Hematopoietic multipotent progenitor cell treated with erythropoietin and hydrocortisone succinate and interleukin-3 and kit ligand, for 17 days (in vitro differentiated cells): ENCODE measurements at regions not wholly inside any gene's neighbourhood (a gene's known extent, or its start where the extent isn't known, plus 50 kb on each side); places are given as distances from the start of the nearest gene placed in this dataset.
A peak's percentile ranks its signal among the peaks of the same experiment; 100 is the strongest.
"Not testable (repeated sequence)": the region's sequence is repeated elsewhere in the genome, so short reads cannot be mapped to it uniquely, and the experiment has no call there.

Experiments
- DNase-seq: peaks from one replicate; pipeline ENCODE4 v3.0.0-alpha.2; 2015; ENCODE audit warnings: low spot score

DNA sequence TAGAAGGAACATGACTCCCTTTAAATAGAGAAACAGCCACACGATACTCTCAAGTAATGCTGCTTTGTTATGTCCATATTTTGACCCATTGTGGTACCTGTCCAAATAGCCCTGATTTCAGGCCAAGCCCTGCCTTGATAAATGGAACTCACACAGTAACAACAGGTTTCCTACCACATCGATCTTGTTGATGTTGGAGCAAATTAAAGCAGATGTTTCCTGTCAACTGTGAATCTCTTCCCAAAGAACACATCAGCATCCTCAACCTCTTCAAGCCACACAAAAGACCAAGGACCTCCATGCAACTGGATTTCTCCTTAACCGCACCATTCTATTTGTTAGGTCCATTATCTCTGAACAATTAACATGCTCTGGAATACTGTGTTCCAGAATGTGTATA is 109.5 kb downstream of the FOXD4L6 start:
- not testable (repeated sequence) for DNase-seq

DNA sequence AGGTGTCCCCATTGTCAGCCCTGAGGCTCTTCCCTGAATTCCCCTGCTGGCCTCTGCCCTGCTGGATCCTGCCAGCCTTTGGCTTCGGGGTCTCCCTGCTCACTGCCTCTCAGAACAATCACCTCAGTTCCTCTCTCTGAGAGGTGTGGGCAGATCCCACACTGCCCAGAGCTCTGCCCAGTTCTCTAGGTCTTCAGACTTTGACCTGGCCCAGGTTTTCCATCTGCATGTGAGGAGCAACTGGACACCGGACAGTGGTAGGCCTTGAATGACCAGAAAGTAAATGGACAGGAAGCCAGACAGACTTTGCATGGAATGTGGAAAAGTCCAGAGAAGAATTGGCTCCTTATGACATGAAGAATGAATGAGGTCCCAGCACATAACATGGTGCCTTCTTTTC is 111.8 kb downstream of the FOXD4L6 start:
- DNase-seq, result not testable (repeated sequence)

DNA sequence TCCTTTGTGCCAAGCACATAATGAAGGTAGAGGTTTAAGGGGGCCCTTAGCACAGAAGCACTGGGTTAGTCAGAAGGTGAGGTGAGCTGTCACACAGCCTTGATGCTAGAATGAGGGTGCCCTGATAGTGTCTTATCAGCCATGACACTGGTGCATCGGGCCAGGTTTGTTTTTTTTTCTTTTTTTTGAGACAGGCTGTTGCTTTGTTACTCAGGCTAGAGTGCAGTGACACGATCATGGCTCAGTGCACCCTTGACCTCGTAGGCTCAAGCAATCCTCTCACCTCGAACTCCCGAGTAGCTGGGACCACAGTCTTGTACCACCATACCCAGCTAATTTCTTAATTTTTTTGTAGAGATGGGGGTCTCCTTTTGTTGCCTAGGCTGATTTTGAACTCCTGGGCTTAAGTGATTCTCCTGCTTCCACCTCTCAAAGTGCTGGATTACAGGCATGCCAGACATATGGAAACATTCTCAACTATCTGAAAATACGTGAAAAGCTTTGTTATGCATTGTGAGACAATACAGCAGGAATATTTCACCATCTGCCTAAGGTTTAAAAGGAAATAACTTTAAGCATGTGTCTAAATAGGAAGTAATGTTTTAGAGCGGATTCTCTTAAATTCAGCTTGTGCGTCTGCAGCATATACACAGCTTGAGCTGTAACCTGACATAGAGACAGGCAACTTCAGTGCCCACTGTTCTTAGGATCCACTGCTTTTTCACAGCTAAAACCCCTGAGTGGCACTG is 128.4 kb downstream of the FOXD4L6 start:
- not testable (repeated sequence) for DNase-seq

DNA sequence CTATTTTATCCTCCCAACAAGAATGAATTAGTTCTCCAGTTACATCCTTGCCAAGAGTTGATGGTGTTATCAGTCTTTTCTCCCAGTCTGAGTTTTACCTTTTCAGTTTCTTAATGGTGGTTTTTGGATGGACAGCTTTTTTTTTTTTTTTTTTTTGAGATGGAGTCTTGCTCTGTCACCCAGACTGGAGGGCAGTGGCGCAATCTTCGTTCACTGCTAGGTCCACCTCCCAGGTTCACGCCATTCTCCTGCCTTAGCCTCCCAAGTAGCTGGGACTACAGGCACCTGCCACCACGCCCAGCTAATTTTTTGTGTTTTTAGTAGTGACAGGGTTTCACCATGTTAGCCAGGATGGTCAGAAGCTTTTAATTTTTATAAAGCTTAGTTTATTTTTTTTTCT is 133.0 kb downstream of the FOXD4L6 start:
- not testable (repeated sequence) for DNase-seq

DNA sequence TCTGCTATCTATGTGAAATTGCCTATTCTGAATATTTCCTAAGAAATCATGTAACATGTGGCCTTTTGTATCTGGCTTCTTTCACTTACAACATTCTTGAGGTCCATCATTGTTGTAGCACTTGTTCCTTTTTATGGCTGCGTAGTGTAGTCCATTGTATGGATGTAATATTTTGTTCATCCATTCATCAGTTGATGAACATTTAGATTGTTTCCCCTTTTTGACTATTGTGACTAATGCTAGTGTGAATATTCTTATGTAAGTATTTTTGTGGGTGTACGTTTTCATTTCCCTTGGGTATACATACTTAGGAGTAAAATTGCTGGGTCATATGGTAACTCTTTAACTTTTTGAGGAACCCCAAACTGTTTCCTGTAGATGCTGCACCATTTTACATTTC is 134.6 kb downstream of the FOXD4L6 start:
- not testable (repeated sequence) for DNase-seq

DNA sequence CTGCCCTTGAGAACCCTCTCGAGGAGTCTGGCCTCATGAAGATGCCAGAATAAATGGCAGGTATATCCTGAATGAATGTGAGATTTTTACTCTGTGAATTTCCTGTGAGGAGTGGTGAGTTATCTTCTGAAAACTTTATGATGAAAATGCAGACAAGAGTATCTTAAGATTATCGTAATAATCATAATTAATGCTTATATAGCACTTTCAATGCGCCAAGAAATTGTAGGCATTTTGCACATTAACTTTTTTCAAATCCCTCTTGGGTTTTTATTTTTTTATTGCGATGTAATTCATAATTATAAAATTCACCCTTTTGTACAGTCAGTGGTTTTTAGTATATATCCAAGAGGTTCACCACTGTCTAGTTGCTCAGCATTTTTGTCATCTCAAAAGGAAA is 135.1 kb downstream of the FOXD4L6 start:
- DNase-seq, result not testable (repeated sequence)

DNA sequence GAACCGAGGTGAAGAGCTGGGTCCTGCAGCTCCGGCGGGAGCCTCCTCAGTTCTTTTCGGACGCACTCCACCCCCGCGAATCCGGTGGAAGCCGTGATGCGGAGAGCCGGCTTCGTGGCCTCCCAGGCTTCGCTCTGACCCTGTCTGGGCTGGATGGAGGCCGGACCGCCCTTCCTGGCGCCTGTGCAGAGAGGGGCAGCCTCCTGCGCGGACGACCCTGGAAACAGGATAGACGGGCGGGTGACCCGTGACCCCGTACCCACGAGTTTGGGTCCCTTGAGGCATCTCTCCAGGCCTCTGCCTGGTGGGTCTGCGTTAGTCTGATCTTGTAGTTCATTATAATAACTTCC is 136.0 kb downstream of the FOXD4L6 start:
- not testable (repeated sequence) for DNase-seq

DNA sequence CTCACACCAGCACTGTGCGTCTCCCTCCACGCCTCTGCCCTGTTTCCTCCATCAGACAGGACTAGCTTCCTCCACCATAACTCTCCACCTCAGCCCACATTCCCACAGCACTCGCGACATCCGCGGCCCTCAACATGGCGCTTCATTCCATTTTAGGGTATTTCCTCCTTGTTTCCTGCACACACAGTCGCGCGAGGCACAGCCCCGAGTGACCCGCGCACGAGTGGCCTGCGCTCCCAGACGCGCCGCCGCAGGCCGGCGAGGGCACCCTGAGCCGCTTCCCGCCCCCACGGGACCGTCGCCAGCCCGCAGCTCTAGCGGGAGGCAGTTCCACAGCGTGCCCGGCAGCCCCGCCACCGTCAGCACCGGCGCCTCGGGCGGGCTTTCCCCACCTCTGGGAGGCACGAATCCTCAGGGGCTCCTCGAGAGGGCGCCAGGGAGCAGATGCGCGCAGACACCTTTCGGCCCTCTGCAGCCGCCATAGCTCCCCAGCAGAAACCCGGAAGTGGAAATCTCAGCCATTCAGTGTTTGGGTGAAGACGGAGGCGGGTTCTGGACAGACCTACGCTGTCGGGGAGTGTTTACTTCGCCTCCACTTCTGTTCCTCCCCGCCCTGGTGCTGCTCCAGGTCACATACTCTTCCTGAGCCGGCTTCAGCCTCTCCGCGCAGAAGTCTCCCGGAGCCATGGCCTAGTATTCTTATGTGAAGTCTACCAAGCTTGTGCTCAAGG is 136.6 kb downstream of the FOXD4L6 start:
- DNase-seq, result peak; percentile 97

DNA sequence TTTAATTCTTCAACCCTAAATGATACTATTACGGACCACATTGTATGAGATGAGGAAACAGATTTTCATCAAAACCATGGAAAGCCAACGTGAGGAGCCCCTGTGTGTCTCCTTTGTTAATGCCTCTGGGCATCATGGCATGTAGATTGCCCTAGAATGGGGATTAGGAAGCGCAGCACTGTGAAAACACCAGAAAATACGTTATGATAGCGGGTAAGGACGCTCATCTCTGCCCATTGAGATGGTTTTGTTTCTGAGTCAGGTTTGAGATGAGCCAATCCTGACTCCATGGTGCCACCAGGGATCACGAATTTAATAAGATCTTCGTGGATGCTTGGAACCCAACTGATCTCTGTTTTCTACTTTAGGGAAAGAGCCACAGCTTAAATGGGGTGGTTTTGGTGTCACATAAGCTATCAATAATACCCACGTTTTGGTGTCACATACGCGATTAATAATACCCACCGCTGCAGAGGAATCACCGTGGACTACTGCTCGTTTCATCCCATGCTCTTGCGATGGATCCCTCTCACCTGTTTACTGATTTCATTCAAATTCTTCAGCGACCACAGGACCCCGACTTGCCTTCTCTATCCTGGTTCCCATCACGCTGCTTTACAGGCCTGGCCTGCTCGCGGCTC is 137.3 kb downstream of the FOXD4L6 start:
- DNase-seq, result not testable (repeated sequence)

DNA sequence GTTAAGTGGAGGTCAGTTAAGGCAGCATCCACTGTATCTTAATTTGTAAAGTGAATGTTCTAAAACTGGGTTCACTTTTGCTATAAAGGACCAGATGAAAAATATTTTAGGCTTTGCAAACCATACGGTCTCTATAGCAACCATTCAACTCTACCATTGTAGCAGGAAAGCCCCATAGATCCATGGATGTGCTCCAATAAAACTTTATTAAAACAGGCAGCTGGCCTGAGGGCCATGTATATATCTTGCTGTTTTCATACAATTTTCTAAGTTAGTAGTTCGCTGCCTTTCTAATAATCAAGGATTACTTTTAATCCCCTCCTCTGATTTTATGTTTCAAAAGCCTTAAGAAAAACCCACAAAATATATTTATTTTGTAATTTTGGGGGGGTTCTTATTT is 142.1 kb downstream of the FOXD4L6 start:
- DNase-seq, result not testable (repeated sequence)

DNA sequence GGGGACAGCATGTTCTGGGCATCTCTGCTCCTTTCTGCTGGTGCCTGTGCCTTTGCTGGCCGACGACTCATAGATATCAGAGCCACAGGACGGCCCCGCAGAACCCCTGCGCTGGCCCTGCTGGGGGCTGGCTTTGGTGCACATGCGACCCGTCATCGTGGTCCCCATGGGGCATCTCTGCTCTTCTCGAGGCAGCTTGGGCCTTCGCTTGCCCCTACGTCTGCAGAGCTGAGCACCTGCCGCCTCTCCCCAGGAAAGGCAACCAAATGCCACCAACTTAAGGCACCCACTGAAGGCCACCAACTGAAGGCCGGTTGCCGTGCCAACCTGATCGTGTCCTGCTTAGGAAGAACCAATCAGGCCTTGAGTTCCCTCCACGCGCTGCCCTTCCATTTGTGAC is 153.1 kb downstream of the FOXD4L6 start:
- not testable (repeated sequence) for DNase-seq

DNA sequence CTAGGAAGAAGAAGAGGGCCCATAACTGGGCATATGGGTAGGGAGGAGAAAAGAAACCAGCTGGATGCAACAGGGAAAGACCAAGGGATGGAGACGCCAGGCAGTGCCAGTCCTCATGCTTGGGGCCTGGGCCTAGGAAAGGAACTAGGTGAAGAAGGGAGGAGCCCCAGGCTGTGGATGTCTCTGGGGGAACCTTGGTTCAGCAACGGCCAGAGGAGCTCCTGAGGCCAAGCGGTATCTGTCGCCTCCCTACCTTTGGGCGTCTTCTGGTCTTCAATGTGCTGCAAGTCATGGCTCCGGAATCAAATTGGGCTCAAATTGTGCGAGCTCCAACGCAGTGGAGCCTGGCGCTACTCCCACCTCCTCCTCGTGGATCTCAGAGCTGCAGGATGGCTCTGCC is 153.6 kb downstream of the FOXD4L6 start:
- DNase-seq, result not testable (repeated sequence)

DNA sequence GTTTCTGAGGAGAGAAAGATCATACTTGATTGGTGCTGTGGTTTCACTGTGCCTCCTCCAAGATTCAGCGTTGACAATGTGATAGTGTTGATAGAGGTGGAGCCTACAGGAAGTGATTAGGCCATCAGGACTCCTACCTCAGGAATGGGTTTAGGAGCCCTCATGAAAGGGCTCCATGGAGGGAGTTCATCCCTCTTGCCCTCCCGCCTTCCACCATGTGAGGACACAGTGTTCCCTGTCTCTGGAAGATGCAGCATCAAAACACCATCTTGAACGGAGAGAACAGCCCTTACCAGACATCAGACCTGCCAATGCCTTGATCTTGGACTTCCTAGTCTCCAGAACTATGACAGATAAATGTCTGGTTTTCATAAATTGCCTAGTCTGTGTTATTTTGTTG is 156.7 kb downstream of the FOXD4L6 start:
- not testable (repeated sequence) for DNase-seq

DNA sequence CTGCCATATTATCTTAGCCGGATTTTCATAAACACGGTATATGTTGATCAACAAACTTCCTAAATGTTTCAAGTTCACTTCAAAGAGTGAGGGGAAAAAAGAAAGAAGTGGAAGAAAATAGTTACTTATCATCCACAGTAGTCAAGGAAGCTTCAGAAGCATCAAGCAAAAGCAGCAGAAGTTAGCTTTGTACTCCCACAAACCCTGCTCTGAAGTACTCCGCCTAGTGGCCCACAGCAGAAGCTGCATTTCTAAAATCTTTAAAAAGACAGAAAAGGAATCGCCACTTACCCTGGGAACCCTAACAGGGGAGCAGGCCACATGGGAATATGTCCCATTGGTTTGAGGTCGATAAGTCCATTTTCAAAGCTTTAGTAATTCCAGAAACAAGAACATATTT is 158.1 kb downstream of the FOXD4L6 start:
- DNase-seq, result not testable (repeated sequence)

DNA sequence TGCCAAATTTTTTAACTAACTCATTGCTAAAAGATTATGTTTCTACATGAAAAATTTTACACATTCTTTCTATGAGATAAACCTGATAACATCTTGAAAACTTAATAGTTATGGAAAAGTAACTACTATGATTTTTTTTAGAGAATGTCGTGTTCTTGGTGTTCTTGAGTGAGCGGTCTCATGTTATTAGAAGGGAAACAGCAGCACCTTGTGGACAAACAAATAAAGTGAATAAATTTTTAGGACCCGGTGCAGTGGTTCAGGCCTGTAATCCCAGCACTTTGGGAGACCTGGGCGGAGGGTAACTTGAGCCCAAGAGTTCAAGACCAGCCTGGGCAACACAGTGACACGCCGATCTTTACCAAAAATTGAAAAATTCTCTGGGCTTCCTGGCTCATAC is 166.0 kb downstream of the FOXD4L6 start:
- not testable (repeated sequence) for DNase-seq

DNA sequence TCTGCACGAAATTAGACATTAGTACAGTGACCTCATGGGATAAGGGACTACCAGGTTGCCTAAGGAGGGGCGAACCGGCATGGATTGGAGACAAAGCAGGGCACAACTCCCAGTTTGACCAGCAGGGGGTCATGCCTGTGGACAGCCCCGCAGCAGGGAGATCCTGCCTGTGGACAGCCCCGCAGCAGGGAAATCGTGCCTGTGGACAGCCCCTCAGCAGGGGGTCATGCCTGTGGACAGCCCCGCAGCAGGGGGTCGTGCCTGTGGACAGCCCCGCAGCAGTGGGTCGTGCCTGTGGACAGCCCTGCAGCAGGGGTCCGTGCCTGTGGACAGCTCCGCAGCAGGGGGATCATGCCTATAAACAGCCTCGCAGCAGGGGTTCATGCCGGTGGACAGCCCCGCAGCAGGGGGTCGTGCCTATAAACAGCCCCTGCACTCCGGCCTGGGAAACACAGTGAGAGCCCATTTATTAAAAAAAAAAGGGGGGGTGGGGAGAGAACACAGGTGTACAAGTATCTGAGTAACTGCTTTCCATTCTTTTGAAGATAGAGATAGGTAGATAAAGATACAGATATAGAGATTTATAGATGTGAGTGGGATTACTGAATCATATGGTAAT is 176.5 kb downstream of the FOXD4L6 start:
- DNase-seq, result not testable (repeated sequence)

DNA sequence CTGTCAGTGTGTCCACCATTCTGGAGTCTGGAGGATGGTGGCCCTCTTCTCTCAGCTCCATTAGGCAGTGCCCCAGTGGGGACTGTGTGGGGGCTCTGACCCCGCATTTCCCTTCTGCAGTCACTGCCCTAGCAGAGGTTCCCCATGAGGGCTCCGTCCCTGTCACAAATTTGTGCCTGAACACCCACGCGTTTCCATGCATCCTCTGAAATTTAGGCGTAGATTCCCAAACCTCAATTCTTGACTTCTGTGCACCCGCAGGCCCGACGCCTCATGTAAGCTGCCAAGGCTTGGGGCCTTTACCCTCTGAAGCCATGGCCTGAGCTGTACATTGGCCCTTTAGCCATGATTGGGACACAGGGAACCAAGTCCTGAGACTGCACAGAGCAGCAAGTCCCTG is 182.3 kb downstream of the FOXD4L6 start:
- not testable (repeated sequence) for DNase-seq

DNA sequence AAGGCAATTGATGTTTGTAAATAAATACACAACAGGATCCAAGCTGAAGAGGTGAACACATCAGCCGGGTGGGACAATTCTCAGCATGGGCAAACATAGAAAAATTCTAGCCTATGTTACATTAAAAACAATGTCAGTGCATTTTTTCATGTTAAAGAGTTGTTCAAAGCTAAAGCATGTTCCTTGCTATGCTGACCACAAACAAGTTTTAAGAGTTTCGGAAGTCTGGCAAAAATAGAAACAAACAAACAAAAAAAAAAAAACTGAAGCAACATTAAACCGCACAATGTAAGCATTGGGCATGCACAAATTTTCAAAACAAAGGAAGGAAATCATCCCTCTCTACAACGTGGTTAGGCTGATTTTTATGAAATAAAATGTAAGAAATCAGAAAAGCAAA is 185.8 kb downstream of the FOXD4L6 start:
- DNase-seq, result not testable (repeated sequence)

DNA sequence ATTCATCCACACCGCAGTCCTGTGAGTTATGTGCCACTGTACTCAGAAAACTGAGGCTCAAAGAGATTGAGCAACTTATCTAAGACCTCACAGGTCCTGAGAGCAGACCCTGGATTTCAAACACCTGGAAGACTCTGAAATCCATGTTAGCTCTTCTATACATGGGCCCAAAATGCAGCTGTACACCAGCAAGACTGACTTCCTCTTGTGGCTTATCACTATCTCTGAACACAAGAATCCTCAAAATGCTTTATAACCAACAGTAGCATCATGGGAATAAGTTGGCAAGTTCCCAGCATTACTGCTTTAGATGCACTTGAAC is 188.6 kb downstream of the FOXD4L6 start:
- not testable (repeated sequence) for DNase-seq

DNA sequence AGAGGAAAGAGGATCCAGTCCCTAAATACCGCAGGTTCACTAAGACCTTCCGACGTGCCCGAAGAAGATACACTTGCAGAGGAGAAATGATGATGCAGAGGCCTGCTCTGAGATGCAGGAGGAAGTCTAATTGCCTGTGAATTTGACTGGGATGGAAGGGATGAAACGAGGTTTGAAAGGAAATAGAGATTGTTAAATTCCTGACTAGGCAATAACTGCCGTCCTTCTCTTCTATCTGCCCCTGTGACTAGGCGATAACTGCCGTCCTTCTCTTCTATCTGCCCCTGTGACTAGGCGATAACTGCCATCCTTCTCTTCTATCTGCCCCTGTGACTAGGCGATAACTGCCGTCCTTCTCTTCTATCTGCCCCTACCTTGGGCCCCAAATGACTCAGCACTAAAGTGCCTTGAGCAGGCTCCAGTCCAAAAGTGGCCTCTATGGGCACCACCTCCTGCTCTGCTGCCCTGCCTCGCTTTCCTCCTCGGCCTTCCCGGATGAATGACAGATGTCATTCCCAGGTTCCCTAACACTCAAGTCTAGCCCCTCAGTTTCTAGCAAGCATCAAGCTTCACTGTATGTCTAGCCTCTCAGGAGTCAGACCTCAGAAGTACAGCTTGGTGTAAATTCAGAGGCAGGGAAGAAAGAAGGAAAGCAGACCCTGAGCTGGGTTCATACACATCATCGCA is 189.1 kb downstream of the FOXD4L6 start:
- not testable (repeated sequence) for DNase-seq

DNA sequence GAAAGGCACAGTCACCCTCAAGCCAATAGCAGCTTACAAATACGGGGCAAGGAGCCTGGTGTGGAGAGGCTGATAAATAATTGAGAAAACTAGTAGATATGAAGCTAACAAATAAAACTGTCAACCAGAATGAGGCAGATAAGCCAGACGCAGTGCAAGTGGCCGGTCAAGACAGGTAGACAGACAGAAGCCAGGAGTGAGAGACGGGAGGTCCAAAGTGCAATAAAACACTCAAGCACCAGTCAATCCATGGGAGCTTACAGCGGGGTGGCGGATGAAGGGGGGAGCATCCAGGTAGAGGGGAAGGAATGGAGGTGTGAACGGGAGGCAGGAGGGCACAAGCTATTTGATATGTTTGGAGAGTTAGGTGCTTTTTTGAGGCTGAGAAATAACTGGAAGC is 193.1 kb downstream of the FOXD4L6 start:
- no peak for DNase-seq

DNA sequence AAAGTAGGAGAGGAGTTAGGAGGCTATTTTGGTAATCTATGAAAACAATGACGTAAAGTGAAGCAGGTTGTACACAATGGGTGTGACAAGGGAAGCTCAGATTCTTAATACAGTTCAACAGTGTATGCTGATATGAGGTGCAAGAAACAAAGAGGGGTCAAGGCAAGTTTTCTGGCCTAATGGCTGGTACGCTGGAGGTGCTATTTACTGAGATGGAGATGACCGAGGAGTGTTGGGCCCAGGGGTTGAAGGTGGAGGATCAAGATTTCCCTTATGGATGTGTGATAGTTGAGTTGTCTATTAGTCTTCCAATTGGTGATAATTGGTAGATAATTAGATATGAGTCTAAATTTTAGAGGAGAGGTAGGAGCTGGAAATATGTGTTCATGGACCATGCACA is 194.0 kb downstream of the FOXD4L6 start:
- DNase-seq, result not testable (repeated sequence)
